Right lung (tissue), 2 donors: ENCODE measurements at regions not wholly inside any gene's neighbourhood (a gene's known extent, or its start where the extent isn't known, plus 50 kb on each side); places are given as distances from the start of the nearest gene placed in this dataset.
"Not testable (repeated sequence)": the region's sequence is repeated elsewhere in the genome, so short reads cannot be mapped to it uniquely, and the experiment has no call there.

Experiments
- DNase-seq, 2 donors: peaks; one replicate each; pipeline ENCODE4 v3.0.0-alpha.2; 2013

GRCh38 chr12:131413471-131413870 lies 297.4 kb upstream of the SFSWAP start:
- DNase-seq: no peak

- not testable (repeated sequence) for DNase-seq
These were observed 296.6 kb upstream of the SFSWAP start for GRCh38 chr12:131414155-131414922.

GRCh38 chr12:131415781-131416180 lies 295.1 kb upstream of the SFSWAP start:
- DNase-seq: no peak

GRCh38 chr12:131418121-131418520 lies 292.8 kb upstream of the SFSWAP start:
- no peak for DNase-seq

GRCh38 chr12:131418884-131419283 lies 292.0 kb upstream of the SFSWAP start:
- DNase-seq: no peak

GRCh38 chr12:131420867-131421447 lies 289.9 kb upstream of the SFSWAP start:
- no peak for DNase-seq

GRCh38 chr12:131421509-131422186 lies 289.2 kb upstream of the SFSWAP start:
- no peak for DNase-seq

- no peak for DNase-seq
These were observed 288.7 kb upstream of the SFSWAP start for GRCh38 chr12:131422187-131422520.

GRCh38 chr12:131422744-131423143 lies 288.1 kb upstream of the SFSWAP start:
- DNase-seq: no peak

GRCh38 chr12:131424270-131424669 lies 286.6 kb upstream of the SFSWAP start:
- no peak for DNase-seq

GRCh38 chr12:131425112-131426075 lies 285.5 kb upstream of the SFSWAP start:
- DNase-seq: no peak

- DNase-seq: no peak
These were observed 282.7 kb upstream of the SFSWAP start for GRCh38 chr12:131428091-131428685.

GRCh38 chr12:131429221-131429620 lies 281.7 kb upstream of the SFSWAP start:
- DNase-seq: not testable (repeated sequence)

- DNase-seq: not testable (repeated sequence)
These were observed 281.2 kb upstream of the SFSWAP start for GRCh38 chr12:131429697-131430096.

GRCh38 chr12:131430158-131430742 lies 280.6 kb upstream of the SFSWAP start:
- no peak for DNase-seq

GRCh38 chr12:131431126-131431655 lies 279.7 kb upstream of the SFSWAP start:
- not testable (repeated sequence) for DNase-seq

- no peak for DNase-seq
These were observed 278.2 kb upstream of the SFSWAP start for GRCh38 chr12:131432532-131433260.

- DNase-seq: no peak
These were observed 276.4 kb upstream of the SFSWAP start for GRCh38 chr12:131434208-131435125.
